Neural crest cell (in vitro differentiated cells): ENCODE measurements at regions not wholly inside any gene's neighbourhood (a gene's known extent, or its start where the extent isn't known, plus 50 kb on each side); places are given as distances from the start of the nearest gene placed in this dataset.

Source experiments
- DNase-seq: peaks from one replicate; pipeline ENCODE4 v3.0.0; 2021; ENCODE audit warnings: low read depth, mixed read lengths, low spot score
- H3K27ac Mint-ChIP-seq: one replicate; pipeline ENCODE4 v1.8.0; 2021; ENCODE audit warnings: mild to moderate bottlenecking, mixed read lengths; ENCODE audit not compliant: unreplicated experiment
- H3K27me3 Mint-ChIP-seq: 2 replicates; pipeline ENCODE4 v1.8.0; 2021; ENCODE audit warnings: low read depth, mild to moderate bottlenecking, mixed read lengths
- H3K36me3 Mint-ChIP-seq: 2 replicates; pipeline ENCODE4 v1.8.0; 2021; ENCODE audit warnings: low read depth, mild to moderate bottlenecking, mixed read lengths
- H3K4me1 Mint-ChIP-seq: 2 replicates; pipeline ENCODE4 v1.8.0; 2021; ENCODE audit warnings: mixed read lengths
- H3K4me3 Mint-ChIP-seq: one replicate; pipeline ENCODE4 v1.8.0; 2021; ENCODE audit warnings: mild to moderate bottlenecking, mixed read lengths
- H3K9me3 Mint-ChIP-seq: 2 replicates; pipeline ENCODE4 v1.8.0; 2021; ENCODE audit warnings: mixed read lengths
- CTCF ChIP-seq: fragments of 200-600 bp; sonication (generic); conservative IDR thresholded peaks from 2 replicates; pipeline ENCODE4 v1.5.0; 2021; ENCODE audit warnings: antibody characterized with exemption, mild to moderate bottlenecking

GRCh38 chr16:73845238-73846006, 451.2 kb upstream of the PSMD7 start:
- Mint-ChIP-seq H3K9me3 (peaks cover 6% of the 10 kb centered on the region), H3K27ac (peak overlapping the region; percentile 29), H3K36me3 (no peaks in the 10 kb centered on the region), H3K27me3 (no peaks in the 10 kb centered on the region), H3K4me1 (peaks cover 43% of the 10 kb centered on the region), H3K4me3 (no peak overlapping the region)
- DNase-seq = no peak
- TF ChIP-seq CTCF = no peak

GRCh38 chr16:73840728-73841127, 455.9 kb upstream of the PSMD7 start:
- Mint-ChIP-seq H3K27me3 (no peaks in the 10 kb centered on the region), H3K9me3 (peaks cover 16% of the 10 kb centered on the region), H3K4me3 (no peak overlapping the region), H3K4me1 (peaks cover 33% of the 10 kb centered on the region), H3K36me3 (peaks cover 10% of the 10 kb centered on the region), H3K27ac (no peak overlapping the region)
- TF ChIP-seq CTCF = no peak
- DNase-seq = no peak

- no peak overlapping the region for H3K27ac Mint-ChIP-seq
- DNase-seq = no peak
- H3K9me3 Mint-ChIP-seq = no peaks in the 10 kb centered on the region
- peaks cover 5% of the 10 kb centered on the region for H3K4me1 Mint-ChIP-seq
- H3K36me3 Mint-ChIP-seq = peaks cover 3% of the 10 kb centered on the region
- H3K4me3 Mint-ChIP-seq = no peak overlapping the region
- no peak for TF ChIP-seq CTCF
- H3K27me3 Mint-ChIP-seq = peaks cover 4% of the 10 kb centered on the region
Observed at GRCh38 chr16:73831220-73831619, 465.4 kb upstream of the PSMD7 start.

GRCh38 chr16:73823205-73823849, 473.3 kb upstream of the PSMD7 start:
- peaks cover 11% of the 10 kb centered on the region for H3K4me1 Mint-ChIP-seq
- no peak for DNase-seq
- H3K9me3 Mint-ChIP-seq = no peaks in the 10 kb centered on the region
- H3K27ac Mint-ChIP-seq = no peak overlapping the region
- no peak for TF ChIP-seq CTCF
- H3K4me3 Mint-ChIP-seq = no peak overlapping the region
- H3K27me3 Mint-ChIP-seq = peaks cover 22% of the 10 kb centered on the region
- H3K36me3 Mint-ChIP-seq = no peaks in the 10 kb centered on the region

- H3K27ac Mint-ChIP-seq = no peak overlapping the region
- DNase-seq = no peak
- TF ChIP-seq CTCF = no peak
- H3K27me3 Mint-ChIP-seq = peaks cover 29% of the 10 kb centered on the region
- no peaks in the 10 kb centered on the region for H3K4me1 Mint-ChIP-seq
- H3K36me3 Mint-ChIP-seq = no peaks in the 10 kb centered on the region
- H3K4me3 Mint-ChIP-seq = no peak overlapping the region
- H3K9me3 Mint-ChIP-seq = no peaks in the 10 kb centered on the region
Observed at GRCh38 chr16:73817526-73818324, 478.9 kb upstream of the PSMD7 start.
